ENCODE measurements at regions not wholly inside any gene's neighbourhood (a gene's known extent, or its start where the extent isn't known, plus 50 kb on each side); places are given as distances from the start of the nearest gene placed in this dataset.

DNA sequence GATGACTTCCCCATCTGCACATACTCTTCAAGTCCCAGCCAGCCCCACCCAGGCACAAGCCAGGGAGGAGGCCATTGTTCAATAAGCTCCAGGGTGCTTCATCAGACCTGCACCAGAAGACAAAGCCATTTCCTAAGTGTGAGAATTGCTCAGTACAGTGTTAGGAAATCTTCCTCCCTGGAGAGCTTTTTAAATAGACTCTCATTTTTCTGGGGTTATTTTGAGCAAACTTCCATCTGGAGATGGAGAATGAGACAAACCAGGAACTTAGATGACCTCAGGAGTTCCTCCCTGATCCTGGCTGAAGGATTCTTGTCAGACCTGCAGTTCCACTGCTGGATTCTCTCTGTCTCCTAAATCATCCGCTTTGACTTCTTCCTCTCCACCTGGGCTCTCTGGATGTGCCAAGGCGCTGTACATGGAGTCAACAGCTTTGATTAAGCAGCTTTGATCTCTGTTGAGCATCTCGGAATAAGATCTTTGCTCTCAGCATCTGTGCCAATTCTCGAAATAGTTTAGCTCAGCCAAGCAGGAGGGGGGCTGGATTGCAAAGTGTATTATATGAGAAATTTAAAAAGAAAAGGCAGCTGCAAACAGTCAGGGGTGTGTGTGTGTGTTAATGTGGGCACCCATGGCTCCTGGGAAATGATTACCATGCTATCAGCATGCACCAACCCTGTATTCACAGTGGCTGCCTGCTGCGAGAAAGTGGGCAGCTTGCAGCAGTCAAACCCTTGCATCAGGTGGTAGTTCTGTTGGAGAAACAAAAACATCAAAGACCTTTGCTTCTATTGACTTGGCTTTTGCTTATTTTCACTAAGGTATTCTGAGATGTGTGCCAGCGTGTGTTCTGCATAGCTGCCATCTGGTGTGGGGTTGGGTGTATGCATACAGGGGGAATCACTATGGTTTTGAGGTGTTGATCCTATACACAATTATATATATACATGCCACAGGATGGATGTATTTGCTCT lies 70.2 kb upstream of the NAV2 start:
- no peak for DNase-seq (ENCODE audit: low read depth, low spot score)
- TF ChIP-seq, protein P1, sequence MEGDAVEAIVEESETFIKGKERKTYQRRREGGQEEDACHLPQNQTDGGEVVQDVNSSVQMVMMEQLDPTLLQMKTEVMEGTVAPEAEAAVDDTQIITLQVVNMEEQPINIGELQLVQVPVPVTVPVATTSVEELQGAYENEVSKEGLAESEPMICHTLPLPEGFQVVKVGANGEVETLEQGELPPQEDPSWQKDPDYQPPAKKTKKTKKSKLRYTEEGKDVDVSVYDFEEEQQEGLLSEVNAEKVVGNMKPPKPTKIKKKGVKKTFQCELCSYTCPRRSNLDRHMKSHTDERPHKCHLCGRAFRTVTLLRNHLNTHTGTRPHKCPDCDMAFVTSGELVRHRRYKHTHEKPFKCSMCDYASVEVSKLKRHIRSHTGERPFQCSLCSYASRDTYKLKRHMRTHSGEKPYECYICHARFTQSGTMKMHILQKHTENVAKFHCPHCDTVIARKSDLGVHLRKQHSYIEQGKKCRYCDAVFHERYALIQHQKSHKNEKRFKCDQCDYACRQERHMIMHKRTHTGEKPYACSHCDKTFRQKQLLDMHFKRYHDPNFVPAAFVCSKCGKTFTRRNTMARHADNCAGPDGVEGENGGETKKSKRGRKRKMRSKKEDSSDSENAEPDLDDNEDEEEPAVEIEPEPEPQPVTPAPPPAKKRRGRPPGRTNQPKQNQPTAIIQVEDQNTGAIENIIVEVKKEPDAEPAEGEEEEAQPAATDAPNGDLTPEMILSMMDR (conservative IDR thresholded peaks at IDR 0.05): no peak
- Mint-ChIP-seq H3K27ac (ENCODE audit: unreplicated experiment) (no peak overlapping the region), H3K4me3 (no peak overlapping the region), H3K36me3 (ENCODE audit: low read depth) (no peaks in the 10 kb centered on the region), H3K4me1 (no peaks in the 10 kb centered on the region), H3K27me3 (ENCODE audit: low read depth) (no peaks in the 10 kb centered on the region), H3K9me3 (no peaks in the 10 kb centered on the region)

DNA sequence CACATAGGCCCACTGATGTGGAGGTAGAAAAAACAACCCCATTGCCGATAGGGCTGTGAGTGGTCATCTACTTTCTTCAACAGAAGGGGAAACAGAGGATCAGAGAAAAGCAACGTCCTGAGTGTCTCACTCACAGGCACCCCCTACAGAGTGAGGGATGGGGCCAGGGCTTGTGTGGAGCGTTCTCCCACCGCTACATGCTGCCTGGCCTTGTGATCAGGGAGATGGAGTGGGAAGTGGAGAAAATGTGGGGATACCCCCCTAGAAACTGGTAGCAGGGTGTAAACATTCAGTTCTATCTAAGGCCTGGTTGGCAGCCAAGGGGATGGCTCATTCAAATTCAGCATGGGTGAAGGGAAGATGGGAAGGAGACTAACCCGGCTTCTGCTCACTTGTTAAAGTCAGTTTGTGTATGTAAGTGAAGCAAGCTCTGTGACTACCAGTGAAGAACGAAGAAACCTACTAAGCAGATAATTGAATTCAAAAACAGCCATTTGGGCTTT lies 73.0 kb upstream of the NAV2 start:
- DNase-seq (ENCODE audit: low read depth, low spot score): no peak
- TF ChIP-seq, protein P1 (conservative IDR thresholded peaks at IDR 0.05): no peak
- Mint-ChIP-seq H3K27ac (ENCODE audit: unreplicated experiment) (no peak overlapping the region), H3K4me3 (no peak overlapping the region), H3K36me3 (ENCODE audit: low read depth) (no peaks in the 10 kb centered on the region), H3K4me1 (no peaks in the 10 kb centered on the region), H3K27me3 (ENCODE audit: low read depth) (no peaks in the 10 kb centered on the region), H3K9me3 (peaks cover 2% of the 10 kb centered on the region)

DNA sequence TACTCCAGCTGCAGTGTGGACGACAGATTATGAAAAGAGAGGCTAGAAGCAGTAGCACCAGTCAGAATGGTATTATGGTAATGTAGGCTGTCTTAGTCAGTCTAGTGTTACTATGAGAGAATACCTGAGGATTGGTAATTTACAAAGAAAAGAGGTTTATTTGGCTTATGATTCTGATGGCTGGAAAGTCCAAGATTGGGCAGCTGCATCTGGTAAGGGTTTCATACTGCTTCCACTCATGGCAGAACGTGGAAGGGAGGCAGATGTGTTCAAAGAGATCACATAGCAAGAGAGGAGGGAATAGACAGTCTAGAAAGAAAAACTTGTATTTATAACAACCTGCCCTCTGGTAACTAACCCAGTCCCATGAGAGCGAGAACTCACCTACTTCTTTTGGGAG lies 77.3 kb upstream of the NAV2 start:
- TF ChIP-seq, protein P1 (conservative IDR thresholded peaks at IDR 0.05): no peak
- Mint-ChIP-seq H3K4me3 (no peak overlapping the region), H3K36me3 (ENCODE audit: low read depth) (peaks cover under 1% of the 10 kb centered on the region), H3K9me3 (peaks cover 2% of the 10 kb centered on the region), H3K27me3 (ENCODE audit: low read depth) (no peaks in the 10 kb centered on the region), H3K27ac (ENCODE audit: unreplicated experiment) (no peak overlapping the region), H3K4me1 (no peaks in the 10 kb centered on the region)
- no peak for DNase-seq (ENCODE audit: low read depth, low spot score)

DNA sequence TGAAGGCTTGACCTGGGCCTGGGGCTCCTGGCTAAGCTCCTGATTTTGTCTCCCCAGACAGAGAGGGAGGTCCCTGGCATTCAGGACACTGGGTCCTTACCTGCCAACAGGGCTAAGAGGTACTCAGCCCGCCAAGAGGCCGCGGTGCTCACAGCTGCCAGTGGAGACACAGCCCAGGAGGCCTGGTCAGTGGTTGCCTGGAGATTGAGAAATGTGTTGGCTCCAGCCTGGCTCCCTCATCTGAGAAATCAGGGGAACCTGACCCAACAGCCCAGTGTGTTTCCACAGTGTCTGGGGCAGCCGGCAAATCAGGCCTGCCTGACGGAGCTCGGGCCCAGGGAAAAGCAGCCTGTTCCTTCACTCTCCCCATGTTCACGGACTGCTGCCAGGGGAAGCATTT lies 79.4 kb upstream of the NAV2 start:
- Mint-ChIP-seq H3K27ac (ENCODE audit: unreplicated experiment) (no peak overlapping the region), H3K4me3 (no peak overlapping the region), H3K9me3 (peaks cover 7% of the 10 kb centered on the region), H3K36me3 (ENCODE audit: low read depth) (peaks cover 7% of the 10 kb centered on the region), H3K27me3 (ENCODE audit: low read depth) (no peaks in the 10 kb centered on the region), H3K4me1 (peaks cover 14% of the 10 kb centered on the region)
- TF ChIP-seq, protein P1 (conservative IDR thresholded peaks at IDR 0.05): no peak
- DNase-seq (ENCODE audit: low read depth, low spot score): no peak

DNA sequence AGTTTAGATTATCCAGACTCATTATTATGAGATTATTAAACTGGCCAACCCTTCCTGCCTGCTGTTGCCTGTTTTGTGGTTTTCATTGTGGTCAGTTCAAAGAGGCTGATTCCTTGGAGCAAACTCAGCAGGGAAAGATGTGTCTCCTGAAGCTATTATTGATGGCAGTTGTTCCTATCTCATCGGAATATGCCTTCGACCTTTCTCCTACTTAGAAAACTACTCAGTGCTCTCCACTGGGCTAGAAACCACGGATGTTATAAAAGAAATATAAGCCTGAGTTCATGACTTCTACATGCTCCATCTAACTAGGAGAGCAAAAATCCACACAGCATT lies 80.2 kb upstream of the NAV2 start:
- Mint-ChIP-seq H3K27ac (ENCODE audit: unreplicated experiment) (no peak overlapping the region), H3K27me3 (ENCODE audit: low read depth) (no peaks in the 10 kb centered on the region), H3K4me3 (no peak overlapping the region), H3K36me3 (ENCODE audit: low read depth) (peaks cover 7% of the 10 kb centered on the region), H3K4me1 (peaks cover 18% of the 10 kb centered on the region), H3K9me3 (peaks cover 7% of the 10 kb centered on the region)
- TF ChIP-seq, protein P1 (conservative IDR thresholded peaks at IDR 0.05): no peak
- DNase-seq (ENCODE audit: low read depth, low spot score): no peak
